Urinary bladder (tissue), 3 donors: ENCODE measurements at regions not wholly inside any gene's neighbourhood (a gene's known extent, or its start where the extent isn't known, plus 50 kb on each side); places are given as distances from the start of the nearest gene placed in this dataset.

Experiments
- DNase-seq: peaks from one replicate; pipeline ENCODE4 v3.0.0-alpha.2; 2015; ENCODE audit errors: extremely low spot score
- H3K27ac ChIP-seq: one replicate; pipeline ENCODE4 v1.5.1; 2013; ENCODE audit warnings: low read depth, mild to moderate bottlenecking, moderate library complexity
- H3K36me3 ChIP-seq: one replicate; pipeline ENCODE4 v1.6.1; 2013; ENCODE audit warnings: mild to moderate bottlenecking, moderate library complexity; ENCODE audit not compliant: insufficient read depth
- H3K4me1 ChIP-seq: one replicate; pipeline ENCODE4 v1.6.1; 2013; ENCODE audit warnings: mild to moderate bottlenecking, moderate library complexity; ENCODE audit not compliant: insufficient read depth
- H3K4me3 ChIP-seq: one replicate; pipeline ENCODE4 v1.5.1; 2013; ENCODE audit warnings: low read depth, low read length
- WGBS: extraction: QIAGEN DNeasy Blood & Tissue Kit; methylation state at CpG from one replicate; pipeline ENCODE4 v1.1.7; 2013; 5-methylcytosine and 5-hydroxymethylcytosine counted together
- donor health status: healthy with polysubstance abuse.
- donor health status: healthy.

DNA sequence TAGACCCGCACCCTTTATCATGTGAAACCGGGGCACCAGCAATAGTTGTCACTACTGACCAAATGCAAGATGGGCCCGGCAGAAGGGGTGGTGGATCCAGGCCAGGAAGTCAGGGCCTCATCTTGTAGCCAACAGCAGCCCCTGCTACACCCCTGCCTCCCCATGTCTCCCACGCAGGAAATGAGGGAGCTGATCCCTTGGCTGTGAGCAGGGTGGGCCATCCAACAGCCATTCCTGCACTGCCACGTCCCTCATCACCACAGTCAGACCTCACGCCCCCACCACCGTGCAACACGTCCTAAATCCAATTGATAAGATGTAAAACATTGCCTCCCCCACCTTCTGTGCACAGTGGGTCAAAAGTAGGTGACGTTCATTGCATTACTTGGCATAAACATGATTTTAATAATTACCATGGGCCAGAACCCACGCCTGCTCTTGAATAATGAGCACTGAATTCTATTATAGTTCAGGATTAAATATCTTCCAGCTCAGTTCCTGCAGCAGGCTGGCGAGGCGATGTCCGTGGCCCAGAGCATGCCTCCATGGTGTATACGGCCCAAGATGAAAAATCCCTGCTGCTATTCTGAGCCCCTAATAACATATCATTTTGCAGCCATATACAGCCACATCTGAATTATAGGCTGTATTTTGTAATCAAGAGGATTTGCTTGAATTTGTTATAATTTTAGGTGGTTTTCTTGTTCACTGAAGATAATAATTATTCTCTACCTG is 1373.8 kb downstream of the BRD1 start:
- no peaks in the 10 kb centered on the region for H3K4me1 ChIP-seq
- DNase-seq: no peak

DNA sequence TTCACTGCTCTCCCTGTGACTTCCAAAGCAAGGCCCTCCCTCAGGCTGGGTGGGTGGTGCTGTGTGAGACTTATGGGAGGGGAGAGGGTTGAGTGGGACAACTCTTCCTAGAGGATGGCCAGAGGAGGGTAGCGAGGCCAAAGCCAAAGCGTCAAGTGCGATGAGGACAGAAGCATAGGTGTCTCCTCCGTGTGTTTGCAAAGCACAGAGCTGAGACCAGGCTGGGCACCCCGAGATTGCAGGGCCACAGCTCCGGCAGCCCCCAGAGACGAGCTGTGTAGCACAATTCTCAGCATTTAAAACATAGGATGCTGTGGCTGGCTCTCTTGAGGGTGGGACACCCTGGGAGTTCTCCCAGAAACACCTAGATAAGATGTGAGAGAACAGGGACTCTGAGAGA is 1374.5 kb downstream of the BRD1 start:
- H3K4me3 ChIP-seq: no peak overlapping the region
- WGBS: 97% methylated on average over 7 of the region's 7 CpGs
- no peaks in the 10 kb centered on the region for H3K4me1 ChIP-seq
- no peak for DNase-seq
- no peak overlapping the region for H3K27ac ChIP-seq
- H3K36me3 ChIP-seq: no peaks in the 10 kb centered on the region

More for the DNA sequence above, 1373.8 kb downstream of the BRD1 start:
- Histone ChIP-seq H3K36me3 (no peaks in the 10 kb centered on the region), H3K4me3 (no peak overlapping the region), H3K27ac (no peak overlapping the region)
- 77% methylated on average over 14 of the region's 14 CpGs for WGBS

DNA sequence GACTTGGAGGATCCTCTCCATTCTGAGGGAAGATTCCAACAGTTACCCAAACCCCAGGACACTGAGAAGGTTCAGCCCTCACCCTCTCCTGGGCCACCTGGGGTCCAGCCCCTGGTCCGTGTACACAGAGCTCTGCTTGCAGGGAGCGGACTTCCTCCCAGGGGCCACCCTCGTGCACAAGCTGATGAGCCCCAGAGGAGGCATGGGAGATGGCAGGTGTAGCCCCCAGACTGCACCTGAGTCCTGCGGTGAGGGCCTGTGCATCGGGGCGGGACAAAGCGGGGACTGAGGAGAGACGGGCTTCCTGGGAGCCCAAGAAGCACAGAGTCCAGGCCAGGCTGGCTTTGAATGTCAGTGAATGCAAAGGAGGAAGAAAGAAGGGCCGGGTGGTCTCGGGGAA is 1374.9 kb downstream of the BRD1 start:
- no peak for DNase-seq
- H3K36me3 ChIP-seq: no peaks in the 10 kb centered on the region
- 87% methylated on average over 10 of the region's 10 CpGs for WGBS
- H3K27ac ChIP-seq: no peak overlapping the region
- H3K4me1 ChIP-seq: no peaks in the 10 kb centered on the region
- H3K4me3 ChIP-seq: no peak overlapping the region

DNA sequence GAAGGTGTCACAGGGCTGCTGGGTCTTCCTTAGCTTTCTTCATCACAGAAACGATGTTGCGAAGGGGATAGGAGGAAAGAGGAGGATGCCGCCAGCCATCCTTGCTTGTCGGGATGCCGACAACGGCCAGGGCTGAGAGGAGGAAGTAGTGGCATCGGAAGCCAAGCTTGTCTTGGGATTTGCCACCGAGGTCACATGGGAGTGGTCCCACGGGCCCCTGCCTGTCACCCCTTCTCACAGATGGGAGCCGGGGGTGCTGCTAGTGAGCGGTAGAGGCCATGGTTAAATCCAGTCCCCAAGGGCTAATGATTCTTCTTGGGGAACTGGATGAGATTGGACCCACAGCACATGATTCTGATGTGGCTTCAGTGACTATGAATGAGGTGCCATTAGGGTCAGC is 1375.8 kb downstream of the BRD1 start:
- no peak for DNase-seq
- WGBS: 91% methylated on average over 11 of the region's 11 CpGs
- Histone ChIP-seq H3K27ac (no peak overlapping the region), H3K36me3 (no peaks in the 10 kb centered on the region), H3K4me3 (no peak overlapping the region), H3K4me1 (no peaks in the 10 kb centered on the region)

DNA sequence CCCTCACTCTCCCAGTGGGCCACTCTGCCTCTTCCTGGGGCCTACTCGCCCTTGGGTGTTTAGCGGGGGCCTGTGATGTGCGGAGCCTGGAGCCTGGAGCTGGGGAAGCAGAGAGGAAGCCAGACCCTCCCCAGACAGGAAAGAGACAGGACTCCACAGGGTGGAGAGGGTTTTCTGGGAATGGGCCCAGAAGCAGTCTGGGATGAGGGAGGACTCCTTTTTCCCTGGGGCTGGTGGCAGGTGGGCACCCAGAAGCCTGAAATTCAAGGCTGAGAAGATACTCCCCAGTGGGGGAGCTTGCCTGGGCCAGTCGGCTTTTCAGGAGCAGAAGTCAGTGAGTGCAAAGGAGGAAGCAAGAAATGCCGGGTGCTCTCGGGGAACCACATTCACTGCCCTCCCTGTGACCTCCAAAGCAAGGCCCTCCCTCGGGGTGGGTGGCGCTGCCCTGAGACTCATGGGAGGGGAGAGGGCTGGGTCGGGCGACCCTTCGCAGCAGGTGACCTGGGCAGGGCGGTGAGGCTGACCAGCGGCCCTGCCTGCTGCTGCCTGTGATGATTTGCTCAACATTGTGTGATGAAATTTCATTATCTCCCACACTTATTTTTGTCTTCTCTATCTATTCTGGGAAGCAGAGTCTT is 1377.4 kb downstream of the BRD1 start:
- Histone ChIP-seq H3K27ac (no peak overlapping the region), H3K4me1 (no peaks in the 10 kb centered on the region), H3K4me3 (no peak overlapping the region), H3K36me3 (no peaks in the 10 kb centered on the region)
- no peak for DNase-seq
- 78% methylated on average over 13 of the region's 13 CpGs for WGBS

DNA sequence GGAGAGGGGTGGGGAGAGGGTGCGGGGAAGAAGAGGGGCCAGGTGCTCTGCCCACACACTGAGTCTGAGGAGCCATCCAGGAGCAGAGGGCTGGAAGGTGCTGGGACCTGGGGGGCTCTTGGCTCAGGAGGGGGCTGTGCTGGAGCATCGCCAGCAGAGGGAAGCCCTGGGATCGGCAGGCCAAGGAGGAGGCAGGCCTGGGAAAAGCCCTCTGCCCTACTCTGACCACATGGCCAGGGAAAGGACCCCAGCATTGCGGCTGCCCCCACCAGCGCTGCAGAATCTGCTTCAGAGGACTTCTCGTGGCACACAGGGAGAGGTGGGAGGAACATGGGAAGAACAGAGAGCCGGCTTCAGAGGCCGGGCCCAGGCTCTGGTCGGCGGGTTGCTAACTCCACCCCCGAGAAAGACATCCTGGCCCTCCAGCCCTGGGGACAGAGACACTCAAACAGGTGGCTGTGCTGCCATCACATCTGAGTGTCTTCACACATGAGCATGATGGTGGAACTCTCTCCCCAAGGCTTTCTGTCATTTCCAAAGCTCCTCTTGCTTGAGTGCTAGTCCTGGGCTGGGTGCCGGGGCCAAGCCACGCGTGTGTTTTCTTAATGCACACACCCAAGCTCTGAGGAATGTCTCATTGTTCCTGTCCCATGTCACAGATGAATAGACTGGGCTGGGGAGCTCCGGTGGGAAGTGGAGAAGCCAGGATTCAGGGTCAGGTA is 1378.0 kb downstream of the BRD1 start:
- H3K4me1 ChIP-seq: no peaks in the 10 kb centered on the region
- H3K36me3 ChIP-seq: no peaks in the 10 kb centered on the region
- no peak overlapping the region for H3K27ac ChIP-seq
- no peak overlapping the region for H3K4me3 ChIP-seq
- WGBS: 75% methylated on average over 15 of the region's 15 CpGs
- DNase-seq: no peak

DNA sequence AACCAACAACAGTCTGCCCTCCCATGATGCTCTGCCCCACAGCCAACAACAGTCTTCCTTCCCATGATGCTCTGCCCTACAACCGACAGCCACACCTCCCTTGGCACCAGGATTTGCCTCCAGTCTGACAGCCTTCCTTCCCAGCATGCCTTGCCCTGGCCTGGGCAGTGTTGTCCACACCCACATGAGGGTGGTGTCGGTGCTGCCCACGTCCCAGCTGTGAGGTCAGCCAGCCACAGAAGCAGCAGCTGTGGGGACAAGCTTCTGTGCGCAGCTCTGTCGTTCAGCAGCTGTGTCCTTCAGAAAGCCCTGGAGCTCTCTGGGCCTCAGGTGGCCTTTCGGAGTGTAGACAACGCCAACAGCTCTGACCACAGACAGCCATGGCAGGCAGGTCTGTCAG is 1378.9 kb downstream of the BRD1 start:
- DNase-seq: no peak
- WGBS: 88% methylated on average over 7 of the region's 7 CpGs
- H3K27ac ChIP-seq: no peak overlapping the region
- H3K4me1 ChIP-seq: no peaks in the 10 kb centered on the region
- H3K36me3 ChIP-seq: no peaks in the 10 kb centered on the region
- no peak overlapping the region for H3K4me3 ChIP-seq

DNA sequence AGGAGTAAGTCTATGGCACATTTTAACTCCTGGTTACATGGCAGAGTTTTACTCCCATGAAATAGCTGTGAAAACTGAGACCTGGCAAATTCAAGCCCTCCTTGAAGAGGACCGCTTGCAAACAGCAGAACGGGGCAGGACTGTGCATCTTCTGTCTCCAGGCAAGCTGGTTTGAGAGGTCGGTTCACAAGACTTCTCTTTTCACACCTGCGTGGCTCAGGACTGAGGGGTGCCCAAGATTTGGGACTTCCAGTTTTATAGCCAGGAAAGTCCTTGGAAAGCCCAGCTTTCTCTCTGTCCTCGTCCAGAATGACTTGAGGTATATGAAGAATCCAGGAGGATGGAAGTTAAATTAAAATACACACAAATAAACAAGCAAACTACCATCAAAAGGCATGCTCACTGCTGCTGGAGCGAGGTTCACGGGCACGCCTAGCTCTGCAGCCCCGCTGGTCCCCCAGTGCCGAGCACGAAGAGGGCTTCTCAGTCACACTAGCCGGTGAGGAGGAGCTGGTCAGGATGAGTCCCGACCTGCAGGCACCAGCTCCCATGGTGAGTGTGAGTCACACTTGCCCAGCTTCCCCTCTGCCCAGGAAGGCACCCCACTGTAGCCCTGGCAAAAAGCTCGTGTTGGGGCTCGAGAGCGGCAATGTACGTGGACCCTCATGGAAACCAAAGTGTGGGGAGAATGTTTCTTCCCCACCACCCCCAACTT is 1382.4 kb downstream of the BRD1 start:
- Histone ChIP-seq H3K4me3 (no peak overlapping the region), H3K27ac (no peak overlapping the region), H3K4me1 (no peaks in the 10 kb centered on the region), H3K36me3 (no peaks in the 10 kb centered on the region)
- WGBS: 74% methylated on average over 17 of the region's 17 CpGs
- DNase-seq: no peak

DNA sequence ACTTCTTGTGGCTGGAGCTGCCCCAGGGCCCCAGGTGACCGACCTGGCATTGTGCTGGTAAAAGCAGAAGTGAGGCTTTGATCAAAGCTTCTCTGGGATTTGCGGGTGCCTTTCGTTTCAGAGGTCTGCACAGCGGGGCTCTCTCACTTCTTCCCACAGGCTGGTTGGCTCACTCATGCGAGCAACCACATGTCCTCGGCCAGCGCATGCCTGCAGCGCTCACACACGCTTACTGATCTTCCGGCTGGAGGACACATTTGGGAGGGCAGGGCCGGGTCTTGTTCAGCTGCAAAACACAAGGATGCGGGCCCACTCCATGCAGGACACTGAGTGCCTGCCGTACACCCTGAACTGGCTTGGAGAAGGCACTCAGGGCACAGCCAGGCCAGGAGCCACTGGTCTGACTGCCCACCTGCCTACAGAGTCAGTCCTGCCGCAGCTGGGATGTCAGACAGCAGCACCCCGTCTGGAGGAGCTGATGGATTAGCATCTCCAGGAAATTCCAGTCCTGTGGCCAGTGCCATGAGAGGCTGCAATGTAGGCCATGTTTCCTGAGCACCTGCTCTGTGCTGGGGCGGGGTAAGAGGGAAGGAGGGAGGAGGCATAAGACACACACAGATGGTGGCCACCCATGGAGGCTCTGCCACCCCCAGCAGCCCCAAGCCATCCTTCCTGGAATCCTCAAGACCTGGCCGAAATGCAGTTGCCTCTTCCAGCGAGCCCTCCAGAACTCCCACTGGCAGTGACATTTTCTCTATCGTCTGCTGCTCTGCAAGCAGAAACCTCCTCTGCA is 1383.2 kb downstream of the BRD1 start:
- H3K4me3 ChIP-seq: no peak overlapping the region
- DNase-seq: no peak
- H3K27ac ChIP-seq: no peak overlapping the region
- WGBS: 69% methylated on average over 19 of the region's 19 CpGs
- H3K36me3 ChIP-seq: no peaks in the 10 kb centered on the region
- H3K4me1 ChIP-seq: no peaks in the 10 kb centered on the region

DNA sequence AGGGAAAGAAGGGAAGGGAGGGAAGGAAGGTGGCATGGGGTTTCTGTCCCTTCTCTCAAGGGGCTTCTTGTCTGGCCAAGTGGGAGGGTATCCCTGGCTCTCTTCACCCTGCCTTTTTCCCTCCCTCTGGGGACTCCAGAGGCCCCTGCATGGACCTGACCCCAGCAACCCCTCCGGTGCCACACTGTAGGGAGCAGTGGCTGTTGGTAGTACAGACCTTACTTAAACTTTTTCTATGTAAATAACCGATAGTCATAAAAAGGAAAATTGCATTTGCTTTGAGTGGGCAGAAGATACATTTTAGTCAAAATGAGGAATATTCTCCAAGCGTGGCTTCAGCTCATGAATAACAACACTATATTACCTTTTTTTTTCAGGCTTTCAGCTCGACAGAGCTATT is 1384.0 kb downstream of the BRD1 start:
- DNase-seq: no peak
- H3K36me3 ChIP-seq: no peaks in the 10 kb centered on the region
- no peaks in the 10 kb centered on the region for H3K4me1 ChIP-seq
- no peak overlapping the region for H3K4me3 ChIP-seq
- H3K27ac ChIP-seq: no peak overlapping the region
- WGBS: 87% methylated on average over 4 of the region's 4 CpGs

DNA sequence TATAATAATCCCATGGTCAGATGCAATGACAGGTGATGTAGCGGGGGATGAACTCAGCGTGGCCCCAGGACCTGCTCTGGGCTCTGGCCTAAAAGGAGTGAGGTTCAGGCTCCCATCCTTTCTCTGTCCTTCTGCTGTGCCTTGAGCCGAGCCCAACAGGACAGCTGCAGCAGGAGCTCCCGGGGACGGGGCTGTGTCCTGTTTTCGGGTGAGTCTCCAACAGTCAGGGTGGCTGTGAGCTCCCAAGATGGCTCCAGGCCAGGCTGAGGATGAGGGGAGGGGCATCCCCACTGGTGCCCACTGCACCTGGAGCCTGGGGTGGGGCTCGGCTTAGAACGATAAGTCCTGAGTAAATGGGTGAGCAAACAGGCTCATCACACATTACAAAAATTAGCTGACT is 1385.0 kb downstream of the BRD1 start:
- Histone ChIP-seq H3K36me3 (no peaks in the 10 kb centered on the region), H3K4me3 (no peak overlapping the region), H3K4me1 (no peaks in the 10 kb centered on the region), H3K27ac (no peak overlapping the region)
- no peak for DNase-seq
- 75% methylated on average over 8 of the region's 8 CpGs for WGBS

DNA sequence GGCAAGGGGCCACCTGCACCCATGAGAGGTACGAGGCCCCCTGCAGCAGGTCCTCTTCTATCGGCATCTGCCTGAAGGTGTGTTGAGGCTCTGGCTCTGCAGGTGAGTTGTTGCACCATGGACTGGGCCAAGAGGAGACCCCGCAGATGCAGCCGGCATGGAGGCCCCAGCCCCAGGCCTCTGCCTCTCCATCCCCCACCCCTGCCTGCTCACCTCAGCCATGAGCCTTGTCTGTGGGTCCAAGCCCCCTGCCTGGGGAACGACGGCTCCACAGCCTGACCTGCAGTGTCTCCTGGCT is 1386.2 kb downstream of the BRD1 start:
- no peak for DNase-seq
- no peaks in the 10 kb centered on the region for H3K36me3 ChIP-seq
- 74% methylated on average over 6 of the region's 6 CpGs for WGBS
- H3K27ac ChIP-seq: no peak overlapping the region
- no peaks in the 10 kb centered on the region for H3K4me1 ChIP-seq
- no peak overlapping the region for H3K4me3 ChIP-seq
